MM.1S (cell line): ENCODE measurements at regions not wholly inside any gene's neighbourhood (a gene's known extent, or its start where the extent isn't known, plus 50 kb on each side); places are given as distances from the start of the nearest gene placed in this dataset.

Source experiments
- DNase-seq: peaks from one replicate; pipeline ENCODE4 v3.0.0-alpha.2; 2015
- H2AFZ ChIP-seq: fragments of 300-600 bp; sonication (generic); 2 replicates; pipeline ENCODE4 v1.6.0; 2016; ENCODE audit warnings: antibody characterized with exemption, low read length
- H3F3A ChIP-seq: fragments of 300-600 bp; sonication (generic); 2 replicates; pipeline ENCODE4 v1.6.1; 2016; ENCODE audit warnings: mild to moderate bottlenecking, antibody characterized with exemption, low read length, moderate library complexity, mixed read lengths; ENCODE audit not compliant: insufficient read depth
- H3K27ac ChIP-seq: fragments of 300-600 bp; sonication (generic); 2 replicates; pipeline ENCODE4 v1.5.1; 2016; ENCODE audit warnings: mild to moderate bottlenecking, low read length
- H3K27me3 ChIP-seq: fragments of 300-600 bp; sonication (generic); replicated peaks from 2 replicates; pipeline ENCODE4 v1.6.0; 2016; ENCODE audit warnings: low read length; ENCODE audit not compliant: insufficient read depth
- H3K36me3 ChIP-seq: fragments of 300-600 bp; sonication (generic); replicated peaks from 2 replicates; pipeline ENCODE4 v1.6.1; 2016; ENCODE audit warnings: mild to moderate bottlenecking, low read length, mixed read lengths; ENCODE audit not compliant: insufficient read depth
- H3K4me1 ChIP-seq: fragments of 300-600 bp; sonication (generic); 2 replicates; pipeline ENCODE4 v1.6.1; 2016; ENCODE audit warnings: low read length, mixed read lengths
- H3K4me2 ChIP-seq: fragments of 300-600 bp; sonication (generic); 2 replicates; pipeline ENCODE4 v1.6.0; 2016; ENCODE audit warnings: low read depth, low read length
- H3K4me3 ChIP-seq: fragments of 300-600 bp; sonication (generic); 2 replicates; pipeline ENCODE4 v1.5.1; 2016; ENCODE audit warnings: low read length, mixed read lengths
- H3K79me2 ChIP-seq: fragments of 300-600 bp; sonication (generic); 2 replicates; pipeline ENCODE4 v1.6.1; 2016; ENCODE audit warnings: mixed run types, low read length, mixed read lengths
- H3K9ac ChIP-seq: fragments of 300-600 bp; sonication (generic); 2 replicates; pipeline ENCODE4 v1.6.1; 2016; ENCODE audit warnings: low read length, mixed read lengths
- H3K9me2 ChIP-seq: fragments of 300-600 bp; sonication (generic); replicated peaks from 2 replicates; pipeline ENCODE4 v1.6.1; 2016; ENCODE audit warnings: mild to moderate bottlenecking, low read length, mixed read lengths; ENCODE audit not compliant: insufficient read depth
- H3K9me3 ChIP-seq: fragments of 300-600 bp; sonication (generic); replicated peaks from 2 replicates; pipeline ENCODE4 v1.6.1; 2016; ENCODE audit warnings: mild to moderate bottlenecking, low read length, mixed read lengths; ENCODE audit not compliant: insufficient read depth
- H4K20me1 ChIP-seq: fragments of 300-600 bp; sonication (generic); 2 replicates; pipeline ENCODE4 v1.6.1; 2016; ENCODE audit warnings: mild to moderate bottlenecking, low read length, moderate library complexity, mixed read lengths; ENCODE audit not compliant: insufficient read depth
- CTCF ChIP-seq: fragments of 300-600 bp; sonication (generic); IDR thresholded peaks from 2 replicates; pipeline ENCODE4 v1.5.1; 2016; ENCODE audit warnings: antibody characterized with exemption, low read length, mixed read lengths
- EZH2 ChIP-seq: fragments of 300-600 bp; sonication (generic); optimal IDR thresholded peaks from 2 replicates; pipeline ENCODE3; 2017; ENCODE audit warnings: low read depth, mild to moderate bottlenecking, antibody characterized with exemption, low read length, mixed read lengths
- EZH2phosphoT487 ChIP-seq: fragments of 300-600 bp; sonication (generic); IDR thresholded peaks from 2 replicates; pipeline ENCODE4 v1.6.1; 2018; ENCODE audit warnings: antibody characterized with exemption, low read length

GRCh38 chr7:18262058-18262457 is 233.5 kb upstream of the HDAC9 start:
- no peaks in the 10 kb centered on the region for H3K36me3 ChIP-seq
- H3K27me3 ChIP-seq: no peaks in the 10 kb centered on the region
- no peaks in the 10 kb centered on the region for H3K9me2 ChIP-seq
- no peak for DNase-seq
- no peak overlapping the region for H2AFZ ChIP-seq
- TF ChIP-seq EZH2 (no peak), CTCF (no peak), EZH2phosphoT487 (no peak)
- H3F3A ChIP-seq: no peaks in the 10 kb centered on the region
- H3K4me1 ChIP-seq: no peaks in the 10 kb centered on the region
- no peak overlapping the region for H3K4me3 ChIP-seq
- H4K20me1 ChIP-seq: no peaks in the 10 kb centered on the region
- no peak overlapping the region for H3K27ac ChIP-seq
- no peaks in the 10 kb centered on the region for H3K79me2 ChIP-seq
- H3K9ac ChIP-seq: no peak overlapping the region
- H3K9me3 ChIP-seq: no peaks in the 10 kb centered on the region
- H3K4me2 ChIP-seq: no peak overlapping the region

GRCh38 chr7:18265611-18266281 is 229.8 kb upstream of the HDAC9 start:
- no peak overlapping the region for H2AFZ ChIP-seq
- TF ChIP-seq EZH2 (no peak), EZH2phosphoT487 (no peak), CTCF (no peak)
- no peaks in the 10 kb centered on the region for H3K79me2 ChIP-seq
- no peaks in the 10 kb centered on the region for H3K36me3 ChIP-seq
- no peaks in the 10 kb centered on the region for H3K27me3 ChIP-seq
- no peaks in the 10 kb centered on the region for H3F3A ChIP-seq
- no peak overlapping the region for H3K4me2 ChIP-seq
- no peaks in the 10 kb centered on the region for H4K20me1 ChIP-seq
- no peak overlapping the region for H3K4me3 ChIP-seq
- no peaks in the 10 kb centered on the region for H3K9me3 ChIP-seq
- H3K27ac ChIP-seq: no peak overlapping the region
- DNase-seq: no peak
- no peak overlapping the region for H3K9ac ChIP-seq
- no peaks in the 10 kb centered on the region for H3K9me2 ChIP-seq
- H3K4me1 ChIP-seq: no peaks in the 10 kb centered on the region

GRCh38 chr7:18268571-18268970 is 227.0 kb upstream of the HDAC9 start:
- H3K27ac ChIP-seq: no peak overlapping the region
- no peak for TF ChIP-seq EZH2phosphoT487
- no peak for TF ChIP-seq CTCF
- no peak for TF ChIP-seq EZH2
- H3K4me2 ChIP-seq: no peak overlapping the region
- no peaks in the 10 kb centered on the region for H3K36me3 ChIP-seq
- H3K9me3 ChIP-seq: no peaks in the 10 kb centered on the region
- DNase-seq: no peak
- no peaks in the 10 kb centered on the region for H3K27me3 ChIP-seq
- no peaks in the 10 kb centered on the region for H4K20me1 ChIP-seq
- H3K9me2 ChIP-seq: no peaks in the 10 kb centered on the region
- no peaks in the 10 kb centered on the region for H3F3A ChIP-seq
- H2AFZ ChIP-seq: no peak overlapping the region
- no peaks in the 10 kb centered on the region for H3K79me2 ChIP-seq
- H3K9ac ChIP-seq: no peak overlapping the region
- no peak overlapping the region for H3K4me3 ChIP-seq
- H3K4me1 ChIP-seq: no peaks in the 10 kb centered on the region
